SW 1271 (cell line): ENCODE measurements at regions not wholly inside any gene's neighbourhood (a gene's known extent, or its start where the extent isn't known, plus 50 kb on each side); places are given as distances from the start of the nearest gene placed in this dataset.

Experiments used
- DNase-seq, 2 experiments: peaks; one replicate each; lab custom pipeline; 2025; lab: John Stamatoyannopoulos, UW

DNA sequence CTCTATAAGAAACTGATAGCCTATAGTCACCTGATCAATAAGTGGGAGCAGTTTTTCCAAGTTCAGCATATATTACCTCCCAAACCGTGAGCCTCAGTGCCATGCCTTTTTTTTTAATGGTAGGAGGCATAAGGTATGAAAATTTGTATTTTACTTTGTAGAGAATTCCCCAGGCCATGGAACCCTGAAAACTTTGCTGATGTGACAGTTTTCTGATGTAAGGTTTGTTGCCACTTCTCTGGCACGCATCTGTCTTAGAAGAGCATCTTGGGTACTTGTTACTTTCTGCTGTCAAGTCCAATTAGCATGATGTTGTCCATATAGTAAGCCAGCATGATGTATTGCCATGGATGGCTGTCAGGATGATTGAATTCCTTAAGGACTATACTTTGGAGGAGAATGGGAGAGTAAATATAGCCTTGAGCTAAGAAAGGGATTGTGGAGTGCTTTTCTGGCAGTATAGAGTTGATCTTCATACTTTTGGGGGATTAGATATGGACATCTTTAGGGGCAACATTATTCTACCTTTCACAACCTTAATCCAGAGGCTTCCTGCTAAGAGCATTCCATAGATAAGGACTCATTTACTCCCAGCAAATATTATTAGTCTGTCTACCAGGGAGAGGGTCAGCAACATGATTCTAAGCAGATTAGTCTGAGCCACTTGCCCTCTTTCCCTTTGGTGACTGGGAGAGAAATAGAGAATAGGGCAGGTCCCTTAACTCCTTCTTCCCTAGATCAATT lies 389.6 kb downstream of the YTHDC2 start:
- DNase-seq: no peak

DNA sequence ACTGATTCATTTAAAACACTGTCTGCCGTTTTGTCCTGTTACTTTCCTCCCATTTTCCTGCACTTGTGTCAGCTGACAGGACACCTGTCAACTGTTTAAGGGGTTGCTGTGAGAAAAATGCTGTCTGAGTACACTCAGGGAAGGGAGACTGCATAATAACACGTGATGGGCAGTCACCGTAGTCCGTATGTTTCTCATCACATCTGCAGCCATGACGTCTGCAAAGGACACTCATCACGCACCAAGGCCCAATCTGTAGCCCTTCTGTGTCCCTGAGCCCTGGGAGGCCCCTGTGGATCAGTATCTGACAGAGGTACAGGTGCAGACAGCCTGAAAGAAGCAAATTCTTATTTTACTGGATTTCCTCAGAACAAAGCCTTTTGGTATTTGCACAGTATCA lies 396.3 kb downstream of the YTHDC2 start:
- DNase-seq: no peak

DNA sequence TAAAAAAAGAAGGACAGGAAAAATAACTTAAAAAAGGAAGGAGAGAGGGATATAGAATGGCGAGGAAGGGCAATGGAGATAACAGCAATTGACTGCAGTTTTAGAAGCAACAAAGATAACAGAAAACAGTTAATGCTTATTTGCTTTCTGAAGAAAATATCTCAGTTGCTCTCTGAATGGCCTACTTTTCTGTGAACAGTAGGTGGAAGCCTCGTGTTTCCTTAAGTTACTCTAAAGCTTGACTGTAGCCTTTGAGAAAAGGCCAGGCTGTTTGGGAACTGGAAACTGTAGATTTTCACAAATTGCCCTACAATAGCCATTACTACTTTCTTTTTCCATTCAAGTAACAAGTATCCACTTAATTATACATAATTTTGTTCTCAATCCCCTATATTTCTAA lies 404.5 kb downstream of the YTHDC2 start:
- DNase-seq: no peak

DNA sequence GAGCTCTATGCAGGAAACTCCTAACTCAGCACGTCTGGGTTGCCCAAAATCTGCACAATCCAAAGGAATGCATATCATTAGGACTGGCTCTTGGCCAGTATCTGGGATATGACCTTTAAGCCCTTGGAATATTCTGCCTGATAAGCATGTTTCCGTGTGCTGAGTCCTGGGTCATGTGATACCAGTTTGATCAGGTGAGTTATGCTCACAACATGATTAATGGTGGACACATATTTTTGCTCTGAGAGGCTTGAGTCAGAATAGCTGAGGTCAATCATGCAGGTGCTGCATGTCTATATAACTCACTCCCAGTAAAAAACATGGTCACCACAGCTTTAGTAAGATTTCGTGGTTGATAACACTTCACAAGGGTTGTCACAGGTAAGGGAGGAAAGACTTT lies 408.8 kb downstream of the YTHDC2 start:
- DNase-seq: no peak

- DNase-seq: no peak
Observed at GRCh38 chr5:113935453-113935852, 422.0 kb downstream of the YTHDC2 start.

- no peak for DNase-seq
Observed at GRCh38 chr5:113937301-113937700, 423.8 kb downstream of the YTHDC2 start.

DNA sequence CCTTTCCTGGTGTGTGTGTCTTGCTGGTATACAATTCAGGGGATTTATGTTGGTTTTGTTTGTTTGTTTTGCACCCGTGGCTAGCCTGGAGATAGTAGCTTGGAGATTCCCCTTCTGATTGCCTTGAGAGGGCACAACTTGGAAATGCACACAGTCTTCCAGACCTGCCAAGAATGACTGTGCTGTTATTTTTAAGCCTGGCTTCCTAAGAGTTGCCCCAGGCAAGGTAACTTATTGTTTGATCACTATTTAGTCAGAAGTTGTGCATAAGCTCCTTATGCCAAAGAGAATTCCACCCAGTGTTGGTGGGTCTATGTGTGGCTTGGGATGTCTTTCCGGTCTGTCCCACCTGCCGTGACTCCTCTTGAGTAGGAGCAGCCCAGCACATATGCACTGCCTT lies 421.9 kb upstream of the KCNN2 start:
- no peak for DNase-seq

GRCh38 chr5:113950186-113950585 lies 411.7 kb upstream of the KCNN2 start:
- no peak for DNase-seq

GRCh38 chr5:113965225-113965624 lies 396.6 kb upstream of the KCNN2 start:
- DNase-seq: no peak

DNA sequence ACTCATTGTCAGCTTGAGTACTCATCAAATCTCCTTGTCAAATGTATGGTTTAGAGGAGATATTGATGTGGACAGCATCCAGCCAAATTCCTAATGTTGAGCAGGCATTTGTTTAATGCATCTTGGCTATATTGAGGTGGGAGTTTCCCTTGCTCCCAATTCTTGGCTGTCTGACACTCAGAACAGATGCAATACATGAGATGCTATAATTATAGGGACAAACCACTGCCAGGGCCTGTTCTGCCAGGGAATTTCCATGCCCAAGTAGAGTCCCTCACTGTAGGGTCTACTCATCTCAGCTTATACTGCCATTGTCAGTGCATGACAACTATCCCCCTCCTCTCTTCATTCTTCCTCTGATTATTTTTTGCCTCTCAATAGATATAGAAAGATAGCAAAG lies 392.0 kb upstream of the KCNN2 start:
- no peak for DNase-seq

DNA sequence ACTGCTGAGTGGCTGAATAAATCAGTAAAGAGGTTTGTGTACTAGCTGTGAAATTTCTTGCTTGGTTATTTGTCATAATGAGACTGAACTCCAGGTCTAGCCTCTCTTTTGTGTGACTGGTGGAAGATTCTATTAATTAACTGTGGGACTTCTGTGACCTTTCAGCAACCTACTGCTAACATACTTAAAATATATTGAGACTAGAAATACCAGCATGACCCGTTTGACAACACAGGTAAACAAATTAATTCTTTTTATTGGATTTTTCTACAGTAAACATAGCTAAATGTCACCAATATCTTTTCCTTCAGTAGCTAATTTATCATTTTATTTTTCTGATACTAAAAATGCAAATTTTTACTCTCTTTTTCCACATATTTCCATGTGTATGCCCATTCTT lies 390.4 kb upstream of the KCNN2 start:
- no peak for DNase-seq

DNA sequence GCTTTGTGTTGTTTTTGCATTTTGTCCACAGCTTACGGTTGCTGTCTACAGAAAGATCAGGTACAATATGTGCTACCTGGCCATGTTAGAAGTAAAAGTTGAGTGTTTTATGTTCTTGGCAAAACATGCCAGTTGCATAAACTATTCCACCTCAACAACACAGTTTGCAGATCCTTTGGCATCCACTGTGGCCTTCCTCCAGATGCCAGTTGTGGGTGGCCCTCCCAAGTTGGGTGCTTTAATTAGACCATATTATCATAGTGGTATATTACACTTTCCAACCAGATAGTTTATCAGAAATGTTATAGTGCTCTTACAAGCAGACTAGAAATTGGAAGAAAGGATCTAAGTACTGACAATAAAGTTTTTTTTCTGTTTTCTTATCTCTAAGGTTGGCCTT lies 386.9 kb upstream of the KCNN2 start:
- DNase-seq: no peak

DNA sequence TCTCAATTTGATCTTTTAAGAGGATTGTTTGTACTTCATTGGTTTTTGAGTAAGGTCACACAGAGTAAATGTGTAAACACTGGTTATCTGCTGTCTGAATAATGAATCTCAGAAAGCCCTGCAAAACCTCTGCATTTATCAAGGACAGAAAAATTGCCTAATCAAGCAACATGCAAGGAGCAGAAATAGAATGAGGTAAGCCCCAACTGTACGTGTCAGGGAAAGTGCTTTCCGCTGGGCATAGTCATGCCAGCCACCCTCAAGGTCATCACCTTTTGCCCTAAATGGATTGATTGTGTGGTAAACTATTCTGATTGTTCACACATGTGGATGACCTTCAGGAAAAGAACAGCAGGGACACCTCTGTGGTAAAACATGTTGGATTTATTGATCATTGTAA lies 376.9 kb upstream of the KCNN2 start:
- DNase-seq: no peak

DNA sequence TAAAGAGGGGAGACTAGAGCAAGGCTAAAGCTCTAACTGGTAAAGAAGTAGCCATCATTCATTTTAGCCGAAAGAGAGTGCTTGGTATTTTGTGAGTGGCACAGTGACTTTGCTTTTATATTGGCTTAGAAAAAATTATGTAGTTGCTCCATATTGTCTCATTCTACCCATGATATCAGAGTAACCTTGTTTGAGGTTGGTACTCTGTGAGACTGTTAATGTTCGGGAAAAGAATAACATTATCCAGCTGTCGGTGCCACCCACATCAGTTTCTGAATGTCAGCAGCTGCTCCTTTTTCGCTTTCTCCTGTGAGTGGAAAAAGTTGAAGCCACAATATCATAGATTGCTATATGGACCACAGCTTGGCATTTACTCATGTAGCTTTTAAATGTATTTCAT lies 376.4 kb upstream of the KCNN2 start:
- DNase-seq: no peak

GRCh38 chr5:113989278-113989912 lies 372.5 kb upstream of the KCNN2 start:
- DNase-seq: peak in 1 of 2 experiments; percentile 16

GRCh38 chr5:113989913-113990305 lies 372.0 kb upstream of the KCNN2 start:
- DNase-seq: no peak

- no peak for DNase-seq
Observed at GRCh38 chr5:114001076-114001475, 360.8 kb upstream of the KCNN2 start.

- DNase-seq: no peak
Observed at GRCh38 chr5:114006582-114006981, 355.3 kb upstream of the KCNN2 start.

DNA sequence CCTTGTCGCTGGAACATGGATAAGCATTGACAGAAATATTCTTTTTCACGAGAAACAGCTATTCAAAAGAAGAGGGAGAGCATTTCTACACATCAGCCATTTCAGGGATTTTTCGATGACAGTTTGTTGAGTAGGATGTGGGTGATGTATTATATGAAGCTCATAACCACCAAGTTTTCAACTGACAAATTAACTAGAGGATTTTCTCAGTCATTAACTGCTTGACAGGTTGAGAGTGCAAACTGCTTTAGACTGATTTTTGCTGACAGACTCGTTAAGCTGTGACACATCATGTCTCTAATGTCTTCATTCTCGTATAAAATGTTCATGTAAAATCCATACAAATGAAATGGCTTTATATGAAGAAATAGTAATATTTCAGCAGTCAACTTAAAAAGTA lies 354.2 kb upstream of the KCNN2 start:
- DNase-seq: no peak

- no peak for DNase-seq
Observed at GRCh38 chr5:114010362-114010761, 351.5 kb upstream of the KCNN2 start.

DNA sequence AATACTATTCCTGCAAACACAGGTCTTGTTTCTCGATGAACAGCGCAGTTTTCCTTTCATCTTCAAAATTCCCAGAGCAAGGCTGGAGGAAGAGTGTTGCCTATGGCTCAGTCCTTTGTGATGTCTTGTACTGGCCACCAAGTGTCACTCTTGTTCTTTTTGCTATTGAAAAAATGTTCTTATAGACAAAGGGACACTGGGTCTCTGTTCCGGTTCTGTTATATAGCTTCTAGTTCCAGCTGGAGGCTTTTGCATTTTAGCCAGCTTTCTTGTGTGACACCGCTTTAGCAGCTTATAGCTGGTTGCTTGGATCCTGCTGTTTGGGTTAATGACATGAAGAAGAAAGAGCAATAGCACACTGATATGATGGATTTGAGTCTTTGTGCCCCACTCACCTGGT lies 343.7 kb upstream of the KCNN2 start:
- DNase-seq: no peak

GRCh38 chr5:114038756-114039155 lies 323.1 kb upstream of the KCNN2 start:
- DNase-seq: no peak

- no peak for DNase-seq
Observed at GRCh38 chr5:114050087-114050486, 311.8 kb upstream of the KCNN2 start.

DNA sequence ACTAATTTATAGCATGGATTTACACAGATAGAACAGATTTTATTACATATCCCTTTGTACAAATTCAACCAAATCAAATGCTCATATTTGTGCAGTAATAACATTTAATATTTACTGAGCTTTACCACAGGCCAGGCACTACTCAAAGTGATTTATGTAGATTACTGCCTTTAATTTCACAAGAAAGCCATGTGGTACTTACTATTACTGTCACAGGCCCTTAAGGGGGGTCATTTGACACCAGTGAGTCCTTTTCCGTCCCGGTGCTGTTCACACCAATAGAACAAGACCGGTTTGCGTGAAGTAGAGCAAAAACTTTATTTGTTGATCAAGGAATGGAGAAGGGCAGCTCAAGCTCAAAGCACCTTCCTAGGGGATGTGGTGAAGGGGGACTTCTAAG lies 308.5 kb upstream of the KCNN2 start:
- DNase-seq: no peak
